GM12891 (cell line): ENCODE measurements at regions not wholly inside any gene's neighbourhood (a gene's known extent, or its start where the extent isn't known, plus 50 kb on each side); places are given as distances from the start of the nearest gene placed in this dataset.

Source experiments
- DNase-seq: peaks from one replicate; pipeline ENCODE4 v3.0.0; 2011; ENCODE audit warnings: low spot score; ENCODE audit not compliant: insufficient read length
- FAIRE-seq: peaks from 2 replicates; lab custom pipeline; 2011; peaks lifted over from hg19 to GRCh38; lab: Jason Lieb, UNC
- PAX5 ChIP-seq: IDR thresholded peaks from 2 replicates; pipeline ENCODE4 v1.6.1; 2011; ENCODE audit warnings: low read length, moderate library complexity, mild to moderate bottlenecking; ENCODE audit not compliant: insufficient read depth, severe bottlenecking
- POLR2A ChIP-seq: IDR thresholded peaks from 2 replicates; pipeline ENCODE4 v1.6.1; 2011; ENCODE audit warnings: low read depth, low read length, control low read depth
- POLR2AphosphoS5 ChIP-seq: IDR thresholded peaks from 2 replicates; pipeline ENCODE4 v1.6.1; 2011; ENCODE audit warnings: low read depth, low read length, control low read depth
- POU2F2 ChIP-seq: IDR thresholded peaks from 2 replicates; pipeline ENCODE4 v1.6.1; 2011; ENCODE audit warnings: low read depth, mild to moderate bottlenecking, control low read depth, low read length, moderate library complexity
- SPI1 ChIP-seq: IDR thresholded peaks from 2 replicates; pipeline ENCODE4 v1.6.1; 2011; ENCODE audit warnings: low read depth, low read length, control low read depth
- TAF1 ChIP-seq: IDR thresholded peaks from 2 replicates; pipeline ENCODE4 v1.6.1; 2011; ENCODE audit warnings: low read depth, low read length, control low read depth

GRCh38 chr6:40106840-40107239 is 172.6 kb upstream of the MOCS1 start:
- TF ChIP-seq PAX5 (no peak), POLR2A (no peak), POLR2AphosphoS5 (no peak), SPI1 (no peak), POU2F2 (no peak), TAF1 (no peak)
- FAIRE-seq = no peak
- no peak for DNase-seq

- FAIRE-seq (no peak), DNase-seq (no peak)
- TF ChIP-seq POLR2A (no peak), PAX5 (no peak), TAF1 (no peak), SPI1 (no peak), POU2F2 (no peak), POLR2AphosphoS5 (no peak)
Measured at GRCh38 chr6:40098774-40099173, 164.5 kb upstream of the MOCS1 start.

GRCh38 chr6:40097590-40097989 is 163.3 kb upstream of the MOCS1 start:
- no peak for FAIRE-seq
- no peak for TF ChIP-seq POLR2A
- no peak for TF ChIP-seq TAF1
- TF ChIP-seq PAX5 = no peak
- no peak for TF ChIP-seq POU2F2
- TF ChIP-seq POLR2AphosphoS5 = no peak
- no peak for TF ChIP-seq SPI1

GRCh38 chr6:40083141-40083920 is 149.1 kb upstream of the MOCS1 start:
- FAIRE-seq = no peak
- no peak for DNase-seq
- TF ChIP-seq SPI1 = no peak
- no peak for TF ChIP-seq TAF1
- no peak for TF ChIP-seq PAX5
- no peak for TF ChIP-seq POLR2A
- TF ChIP-seq POLR2AphosphoS5 = no peak
- TF ChIP-seq POU2F2 = no peak

More at GRCh38 chr6:40097590-40097989, 163.3 kb upstream of the MOCS1 start:
- no peak for DNase-seq

- DNase-seq (no peak), FAIRE-seq (no peak)
- TF ChIP-seq PAX5 (no peak), POLR2A (no peak), POU2F2 (no peak), TAF1 (no peak), SPI1 (no peak)
Measured at GRCh38 chr6:40082278-40083043, 148.2 kb upstream of the MOCS1 start.

GRCh38 chr6:40077736-40078135 is 143.5 kb upstream of the MOCS1 start:
- DNase-seq (no peak), FAIRE-seq (no peak)
- TF ChIP-seq TAF1 (no peak), PAX5 (no peak), POU2F2 (no peak), POLR2AphosphoS5 (no peak), SPI1 (no peak), POLR2A (no peak)

- FAIRE-seq (no peak), DNase-seq (no peak)
- TF ChIP-seq PAX5 = no peak
- TF ChIP-seq TAF1 = no peak
- TF ChIP-seq POLR2A = no peak
- TF ChIP-seq POU2F2 = no peak
- TF ChIP-seq SPI1 = no peak
- no peak for TF ChIP-seq POLR2AphosphoS5
Measured at GRCh38 chr6:40077315-40077714, 143.1 kb upstream of the MOCS1 start.

GRCh38 chr6:40075056-40075590 is 140.9 kb upstream of the MOCS1 start:
- FAIRE-seq = no peak
- no peak for DNase-seq
- TF ChIP-seq POLR2A (no peak), TAF1 (no peak), PAX5 (no peak), SPI1 (no peak), POLR2AphosphoS5 (no peak)

- DNase-seq = no peak
- FAIRE-seq = no peak
- TF ChIP-seq PAX5 (no peak), POLR2AphosphoS5 (no peak), POLR2A (no peak), POU2F2 (no peak), TAF1 (no peak)
Measured at GRCh38 chr6:40074306-40075055, 140.2 kb upstream of the MOCS1 start.
